HCT116 (cell line): ENCODE measurements at regions not wholly inside any gene's neighbourhood (a gene's known extent, or its start where the extent isn't known, plus 50 kb on each side); places are given as distances from the start of the nearest gene placed in this dataset.

ENCODE experiments used
- ATAC-seq: fragments of 200-7000 bp; cut with Tn5 transposase; 2 replicates; pipeline ENCODE4 v1.9.1; 2020; ENCODE audit warnings: mild to moderate bottlenecking, moderate library complexity
- BruUV-seq: library from RNA; stranded (reverse); fragments of 400-500 nt; replicated peaks from 2 replicates; lab custom pipeline; 2021; lab: Mats Ljungman, UMichigan
- CTCF ChIA-PET: fragments of 300-600 bp; sonication (Branson Sonifier 250); formaldehyde crosslinking; loops from one replicate; lab custom pipeline; 2021; ENCODE audit warnings: antibody characterized with exemption; lab: Charles Lee
- POLR2A ChIA-PET: fragments of 300-600, 350-600 bp; sonication (Branson Sonifier 250); formaldehyde crosslinking; loops from one replicate; lab custom pipeline; 2021; ENCODE audit warnings: antibody characterized with exemption; lab: Charles Lee
- RAD21 ChIA-PET, 2 experiments: fragments of 300-600 bp; sonication (Branson Sonifier 250); formaldehyde crosslinking; loops; one replicate each; lab custom pipeline; 2023; ENCODE audit warnings: low total read pairs in 2 of 2; ENCODE audit not compliant: uncharacterized antibody in 2 of 2, unreplicated experiment in 2 of 2, low non-redundant PET in 1 of 2; lab: Charles Lee
- DNase-seq: peaks from one replicate; pipeline ENCODE4 v3.0.0-alpha.2; 2010; ENCODE audit warnings: low read depth, low spot score
- H2AFZ ChIP-seq: fragments of 200-600 bp; shearing (Covaris generic), sonication (generic); 2 replicates; pipeline ENCODE4 v1.6.1; 2017; ENCODE audit warnings: low read depth, mixed run types, mixed read lengths, antibody characterized with exemption, low read length; ENCODE audit not compliant: poor library complexity, severe bottlenecking
- H3K27ac ChIP-seq: 2 replicates; pipeline ENCODE4 v1.5.1; 2012; ENCODE audit warnings: low read depth, low read length
- H3K27me3 ChIP-seq: fragments of 200-600 bp; sonication (generic); 2 replicates; pipeline ENCODE4 v1.6.1; 2016; ENCODE audit warnings: mixed run types, low read length, mixed read lengths; ENCODE audit not compliant: insufficient read depth
- H3K36me3 ChIP-seq, 2 experiments: fragments of 200-500 bp in 1 of 2; fragments of 200-600 bp in 1 of 2; sonication (Bioruptor generic) in 1 of 2; sonication (generic) in 1 of 2; 2 replicates each; pipeline versions ENCODE4 v1.5.1 to v1.6.1; 2014 to 2016; ENCODE audit warnings: low read length in 2 of 2, inconsistent platforms in 1 of 2, mixed read lengths in 1 of 2, mixed run types in 1 of 2; ENCODE audit not compliant: insufficient read depth in 2 of 2, control insufficient read depth in 1 of 2
- H3K4me1 ChIP-seq, 2 experiments: fragments of 200-600 bp in 1 of 2; sonication (generic) in 1 of 2; 2 replicates each; pipeline versions ENCODE4 v1.5.1 to v1.6.1; 2012 to 2017; ENCODE audit warnings: low read length in 2 of 2, inconsistent platforms in 1 of 2, mild to moderate bottlenecking in 1 of 2, mixed read lengths in 1 of 2, mixed run types in 1 of 2, moderate library complexity in 1 of 2; ENCODE audit not compliant: insufficient read depth in 2 of 2, control insufficient read depth in 1 of 2
- H3K4me2 ChIP-seq: fragments of 200-600 bp; sonication (generic); 2 replicates; pipeline ENCODE4 v1.6.1; 2017; ENCODE audit warnings: mixed run types, low read length, mixed read lengths
- H3K4me3 ChIP-seq, 2 experiments: fragments of 200-600 bp in 1 of 2; sonication (generic) in 1 of 2; replicated peaks in 1 of 2; 2 replicates each; pipeline ENCODE4 v1.5.1; 2011 to 2016; ENCODE audit warnings: low read length in 2 of 2, control low read depth in 1 of 2, low read depth in 1 of 2, mild to moderate bottlenecking in 1 of 2, mixed read lengths in 1 of 2, mixed run types in 1 of 2
- H3K79me2 ChIP-seq: fragments of 200-600 bp; sonication (generic); 2 replicates; pipeline ENCODE4 v1.6.1; 2017; ENCODE audit warnings: mild to moderate bottlenecking, mixed run types, low read length, moderate library complexity, mixed read lengths; ENCODE audit not compliant: insufficient read depth
- H3K9ac ChIP-seq: fragments of 200-600 bp; sonication (generic); 2 replicates; pipeline ENCODE4 v1.6.1; 2016; ENCODE audit warnings: low read length, mixed read lengths
- H3K9me2 ChIP-seq: fragments of 200-600 bp; sonication (generic), shearing (Covaris generic); 2 replicates; pipeline ENCODE4 v1.6.1; 2017; ENCODE audit warnings: mixed run types, mild to moderate bottlenecking, moderate library complexity; ENCODE audit not compliant: insufficient read depth
- H3K9me3 ChIP-seq, 2 experiments: fragments of 200-500 bp in 1 of 2; fragments of 200-600 bp in 1 of 2; sonication (Bioruptor generic) in 1 of 2; sonication (generic) in 1 of 2; 2 replicates each; pipeline ENCODE4 v1.6.1; 2014 to 2017; ENCODE audit warnings: low read length in 2 of 2, mixed read lengths in 2 of 2, inconsistent platforms in 1 of 2, low read depth in 1 of 2, mild to moderate bottlenecking in 1 of 2, mixed run types in 1 of 2, moderate library complexity in 1 of 2; ENCODE audit not compliant: control insufficient read depth in 1 of 2, insufficient read depth in 1 of 2
- H4K20me1 ChIP-seq: fragments of 200-600 bp; sonication (generic), shearing (Covaris generic); 2 replicates; pipeline ENCODE4 v1.6.1; 2017; ENCODE audit warnings: mixed run types, mild to moderate bottlenecking, moderate library complexity; ENCODE audit not compliant: insufficient read depth
- CTCF ChIP-seq, 3 experiments: fragments of 200-600 bp in 1 of 3; sonication (generic) in 1 of 3; IDR thresholded peaks in 2 of 3; conservative IDR thresholded peaks in 1 of 3; 2 replicates each; pipeline ENCODE4 v1.5.1; 2012 to 2017; ENCODE audit warnings: low read depth in 2 of 3, low read length in 2 of 3, antibody characterized with exemption in 1 of 3, borderline replicate concordance in 1 of 3, control low read depth in 1 of 3, mild to moderate bottlenecking in 1 of 3, mixed read lengths in 1 of 3, mixed run types in 1 of 3, moderate library complexity in 1 of 3; ENCODE audit not compliant: insufficient read depth in 1 of 3
- EGR1 ChIP-seq: IDR thresholded peaks from 2 replicates; pipeline ENCODE4 v1.6.1; 2012; ENCODE audit warnings: low read depth
- EZH2 ChIP-seq: fragments of 200-600 bp; sonication (generic); IDR thresholded peaks from 2 replicates; pipeline ENCODE4 v1.6.1; 2017; ENCODE audit warnings: antibody characterized with exemption, mixed run types
- POLR2A ChIP-seq: IDR thresholded peaks from 2 replicates; pipeline ENCODE4 v1.7.0; 2011; ENCODE audit warnings: borderline replicate concordance; ENCODE audit not compliant: insufficient read depth, insufficient read length; ENCODE audit errors: extremely low read depth
- POLR2AphosphoS5 ChIP-seq: IDR thresholded peaks from 2 replicates; pipeline ENCODE4 v1.6.1; 2011; ENCODE audit warnings: mild to moderate bottlenecking, low read depth, low read length, moderate library complexity
- REST ChIP-seq: IDR thresholded peaks from 2 replicates; pipeline ENCODE4 v1.6.1; 2012; ENCODE audit warnings: low read depth
- SIN3A ChIP-seq: IDR thresholded peaks from 2 replicates; pipeline ENCODE4 v1.6.1; 2012; ENCODE audit warnings: low read depth
- SP1 ChIP-seq: IDR thresholded peaks from 2 replicates; pipeline ENCODE4 v1.6.1; 2012; ENCODE audit warnings: low read depth
- ZFX ChIP-seq: fragments of 450-650 bp; IDR thresholded peaks from 2 replicates; pipeline ENCODE4 v1.6.1; 2017
- intact Hi-C: fragments of 100-400 bp; cut with micrococcal nuclease; formaldehyde crosslinking; loops from 2 replicates; pipeline ENCODE4 v1.10.0; 2022

DNA sequence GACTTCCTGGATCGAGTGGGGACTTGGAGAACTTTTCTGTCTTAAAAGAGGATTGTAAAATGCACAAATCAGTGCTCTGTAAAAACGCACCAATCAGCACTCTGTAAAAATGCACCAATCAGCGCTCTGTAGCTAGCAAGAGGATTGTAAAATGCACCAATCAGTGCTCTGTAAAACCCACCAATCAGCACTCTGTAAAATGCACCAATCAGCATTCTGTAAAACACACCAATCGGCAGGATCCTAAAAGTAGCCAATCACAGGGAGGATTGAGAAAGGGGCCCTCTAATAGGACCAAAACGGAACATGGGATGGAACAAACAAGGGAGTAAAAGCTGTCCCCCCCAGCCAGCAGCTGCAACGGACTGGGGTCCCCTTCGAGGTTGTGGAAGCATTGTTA lies 587.4 kb upstream of the ALCAM start:
- CTCF ChIA-PET = no interaction called here

More for the DNA sequence above, 587.4 kb upstream of the ALCAM start:
- Histone ChIP-seq H3K9me3 (no peaks in the 10 kb centered on the region), H3K27me3 (no peaks in the 10 kb centered on the region), H3K27ac (no peak overlapping the region), H4K20me1 (no peaks in the 10 kb centered on the region; the same call in 1 of the 2 replicates), H3K9ac (no peak overlapping the region), H3K4me1 (no peaks in the 10 kb centered on the region), H3K4me3 (no peak overlapping the region), H3K36me3 (no peaks in the 10 kb centered on the region), H3K4me2 (no peak overlapping the region), H3K79me2 (no peaks in the 10 kb centered on the region), H3K9me2 (no peaks in the 10 kb centered on the region), H2AFZ (no peak overlapping the region)
- DNase-seq = no peak
- no peak for ATAC-seq
- no TSS peak for BruUV-seq
- POLR2A ChIA-PET = no interaction called here
- TF ChIP-seq EZH2 (no peak), ZFX (no peak), REST (no peak), POLR2AphosphoS5 (no peak), SIN3A (no peak), CTCF (IDR thresholded peaks at IDR 0.05 in 2 of 3, conservative IDR thresholded peaks at IDR 0.05 in 1 of 3; ENCODE audit: borderline replicate concordance in 1 of 3, insufficient read depth in 1 of 3, low read depth in 2 of 3, low read length in 2 of 3) (no peak), POLR2A (no peak), SP1 (no peak), EGR1 (no peak)
- intact Hi-C loops = no loop called here
- RAD21 ChIA-PET = no interaction called here
